ENCODE measurements at regions not wholly inside any gene's neighbourhood (a gene's known extent, or its start where the extent isn't known, plus 50 kb on each side); places are given as distances from the start of the nearest gene placed in this dataset.

DNA sequence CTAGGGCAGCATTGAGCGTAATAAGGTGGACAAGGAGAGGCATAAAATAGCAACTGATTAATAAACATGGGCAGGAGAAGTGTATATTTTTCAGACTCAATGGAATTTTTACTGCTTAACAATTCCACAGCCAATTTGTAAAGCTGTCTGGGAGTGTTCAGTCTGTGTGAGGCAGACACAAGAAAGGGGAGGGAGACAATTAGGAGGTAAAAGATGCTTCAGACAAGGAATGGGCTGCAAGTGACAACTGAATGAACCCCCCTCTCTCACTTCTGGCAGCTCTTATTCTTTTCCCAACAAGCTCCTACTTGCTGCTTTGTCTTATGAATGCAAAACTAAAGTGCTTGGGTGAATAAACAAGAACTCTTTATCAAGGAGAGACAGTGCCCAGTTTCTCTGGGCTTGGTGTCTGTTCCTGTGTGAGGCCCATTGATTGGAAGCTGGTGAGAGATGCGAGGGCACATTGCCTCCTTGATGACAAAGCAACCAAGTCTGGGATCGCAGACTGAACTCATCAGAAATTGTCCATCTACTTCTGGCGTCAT lies 575.3 kb downstream of the RNF144B start:
- DNase-seq (ENCODE audit: low read depth), result no peak

DNA sequence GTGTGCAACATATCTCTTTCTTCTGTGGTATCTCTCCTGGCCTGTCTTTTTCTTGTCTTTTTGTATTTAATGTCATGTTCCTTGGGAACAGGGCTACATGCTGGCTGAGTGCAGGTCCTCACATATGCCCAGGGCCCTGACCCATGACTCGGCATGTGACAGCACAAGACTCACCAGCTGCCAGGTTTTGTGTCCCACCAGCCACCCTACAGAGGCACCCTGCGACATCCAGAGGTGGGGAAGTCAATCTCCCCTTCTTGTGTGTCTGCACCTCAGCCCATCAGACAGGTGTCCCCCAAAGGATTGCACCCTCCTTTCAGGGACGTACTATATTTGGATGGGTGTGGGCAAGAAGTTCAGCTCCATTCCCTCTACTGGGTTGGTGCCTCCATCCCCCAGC lies 576.3 kb downstream of the RNF144B start:
- DNase-seq (ENCODE audit: low read depth), result no peak

GRCh38 chr6:18973251-18973650 lies 586.1 kb downstream of the RNF144B start:
- peak; percentile 9 for DNase-seq (ENCODE audit: low read depth)

- no peak for DNase-seq (ENCODE audit: low read depth)
Observed at GRCh38 chr6:18976091-18976490, 588.9 kb downstream of the RNF144B start.

DNA sequence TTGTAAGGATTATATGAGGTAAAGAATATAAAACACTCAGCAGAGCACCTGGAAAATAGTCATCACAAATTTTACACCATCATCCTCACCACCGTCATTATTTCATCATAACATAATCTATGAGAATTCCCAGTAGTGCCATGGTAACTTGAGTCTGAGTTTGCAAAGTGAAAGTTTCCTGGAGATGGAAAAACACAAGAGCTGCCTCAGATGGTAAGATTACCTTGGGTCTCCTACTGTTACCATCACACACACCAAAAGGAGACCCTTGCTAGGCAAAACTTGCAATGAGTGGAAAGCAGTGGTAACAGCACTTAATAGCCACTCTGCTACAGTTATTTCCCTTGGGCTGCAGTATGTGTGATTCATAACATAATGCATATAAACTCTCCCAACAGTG lies 589.8 kb downstream of the RNF144B start:
- DNase-seq (ENCODE audit: low read depth), result no peak

DNA sequence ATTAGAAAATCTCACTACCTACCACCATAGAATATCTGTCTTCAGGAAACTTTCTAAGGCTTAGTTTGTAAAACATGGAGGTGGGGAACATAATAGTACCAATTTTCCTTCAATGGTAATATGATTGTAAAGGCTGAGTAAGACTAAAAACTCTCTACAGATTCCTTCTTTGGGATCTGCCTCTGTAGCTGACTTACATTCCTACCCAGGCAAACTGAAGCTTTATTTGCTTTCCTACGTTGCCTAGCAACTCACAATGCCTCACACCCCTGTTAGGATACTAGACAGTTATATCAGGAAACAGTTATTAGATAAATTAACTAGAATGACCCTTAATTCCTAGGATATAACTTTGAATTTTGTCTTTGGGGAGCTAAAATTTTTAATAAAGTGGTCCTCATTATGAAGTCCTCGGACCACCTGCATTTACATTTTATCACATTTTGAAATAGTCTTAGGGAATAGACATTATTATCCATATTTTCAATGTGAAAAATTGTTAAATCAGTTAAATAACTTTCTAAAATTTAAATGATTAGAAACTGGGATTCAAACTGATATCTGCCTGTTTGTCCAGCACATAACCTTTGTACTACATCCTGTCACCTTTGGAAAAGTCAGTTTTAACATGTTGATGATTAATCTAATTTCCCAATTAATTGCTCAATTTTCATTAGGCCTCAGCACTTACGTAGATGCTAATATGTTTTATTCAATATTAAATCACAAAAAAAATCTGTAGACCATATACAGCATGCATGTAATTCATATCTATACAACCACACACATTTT lies 591.4 kb downstream of the RNF144B start:
- peak; percentile 87 for DNase-seq (ENCODE audit: low read depth)

GRCh38 chr6:18985061-18985460 lies 597.9 kb downstream of the RNF144B start:
- DNase-seq (ENCODE audit: low read depth), result no peak

- DNase-seq (ENCODE audit: low read depth), result no peak
Observed at GRCh38 chr6:18985996-18986395, 598.8 kb downstream of the RNF144B start.

- DNase-seq (ENCODE audit: low read depth), result no peak
Observed at GRCh38 chr6:18988636-18989035, 601.5 kb downstream of the RNF144B start.

- DNase-seq (ENCODE audit: low read depth), result peak; percentile 44
Observed at GRCh38 chr6:18990059-18990978, 603.2 kb downstream of the RNF144B start.

DNA sequence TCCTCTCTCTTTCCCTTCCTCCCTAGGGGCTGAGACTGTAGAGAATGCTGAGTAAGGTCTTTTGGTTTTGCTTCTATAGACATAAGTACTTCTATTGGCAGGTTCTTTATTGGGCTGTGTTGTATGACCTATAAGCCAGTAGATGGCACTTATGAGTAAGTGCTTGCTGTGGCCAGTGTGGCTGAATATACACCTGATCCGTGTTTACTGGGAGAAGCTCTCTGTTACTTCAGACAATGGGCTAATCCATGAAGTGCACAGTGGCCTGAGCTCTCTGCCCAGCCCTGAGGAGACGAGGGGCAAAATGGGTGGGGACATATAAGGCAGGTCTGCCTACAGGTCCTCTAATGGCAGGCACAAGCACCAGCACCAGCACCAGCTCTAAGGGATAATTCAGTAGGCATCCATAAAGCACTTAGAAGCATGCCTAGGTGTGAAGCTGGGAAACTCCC lies 610.3 kb downstream of the RNF144B start:
- peak; percentile 73 for DNase-seq (ENCODE audit: low read depth)

DNA sequence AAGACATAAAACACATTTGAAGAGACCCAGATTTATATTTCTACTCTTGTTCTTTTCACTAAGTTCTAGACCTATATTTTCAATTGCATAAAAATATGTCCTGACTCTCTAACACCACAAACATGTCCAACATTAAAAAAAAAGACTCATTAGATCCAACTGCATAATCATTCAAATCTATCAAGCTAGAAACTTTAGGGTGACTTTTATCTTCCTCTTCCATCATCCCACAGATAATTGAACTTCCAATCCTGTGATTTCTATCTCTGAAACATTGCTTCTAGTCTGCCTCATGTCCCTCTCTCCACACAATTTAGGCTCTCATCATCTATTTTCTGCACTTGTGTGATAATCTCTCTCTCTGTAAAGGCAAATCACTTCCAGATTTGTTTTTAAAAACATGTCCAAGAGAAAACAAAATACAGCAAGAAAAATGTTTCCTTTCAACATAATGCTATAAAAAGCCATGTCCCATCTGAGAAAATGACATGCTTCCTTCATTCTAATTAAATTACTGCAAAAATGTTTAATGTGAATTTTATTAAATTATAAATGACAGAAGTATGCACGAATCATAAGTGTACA lies 615.9 kb downstream of the RNF144B start:
- DNase-seq (ENCODE audit: low read depth), result no peak

GRCh38 chr6:19004176-19004575 lies 617.0 kb downstream of the RNF144B start:
- no peak for DNase-seq (ENCODE audit: low read depth)

DNA sequence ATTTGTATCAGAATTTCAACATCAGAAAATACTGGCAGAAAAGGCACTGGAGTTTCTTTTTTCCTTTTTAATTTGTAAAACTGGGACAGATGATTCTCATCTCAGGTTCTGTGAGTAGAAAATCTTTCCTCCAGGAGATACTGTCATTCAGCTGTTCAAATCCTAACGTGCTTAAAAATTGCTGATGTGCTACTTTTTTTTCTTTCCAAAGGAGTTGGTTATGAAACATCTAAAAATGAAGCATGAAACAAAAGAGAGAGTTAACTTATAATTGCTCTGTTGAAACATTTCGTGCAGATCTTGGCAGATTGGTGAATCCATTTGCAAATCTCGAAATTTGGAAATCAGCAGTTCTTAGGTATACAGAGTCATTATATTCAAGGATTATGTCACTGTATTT lies 622.6 kb downstream of the RNF144B start:
- no peak for DNase-seq (ENCODE audit: low read depth)

DNA sequence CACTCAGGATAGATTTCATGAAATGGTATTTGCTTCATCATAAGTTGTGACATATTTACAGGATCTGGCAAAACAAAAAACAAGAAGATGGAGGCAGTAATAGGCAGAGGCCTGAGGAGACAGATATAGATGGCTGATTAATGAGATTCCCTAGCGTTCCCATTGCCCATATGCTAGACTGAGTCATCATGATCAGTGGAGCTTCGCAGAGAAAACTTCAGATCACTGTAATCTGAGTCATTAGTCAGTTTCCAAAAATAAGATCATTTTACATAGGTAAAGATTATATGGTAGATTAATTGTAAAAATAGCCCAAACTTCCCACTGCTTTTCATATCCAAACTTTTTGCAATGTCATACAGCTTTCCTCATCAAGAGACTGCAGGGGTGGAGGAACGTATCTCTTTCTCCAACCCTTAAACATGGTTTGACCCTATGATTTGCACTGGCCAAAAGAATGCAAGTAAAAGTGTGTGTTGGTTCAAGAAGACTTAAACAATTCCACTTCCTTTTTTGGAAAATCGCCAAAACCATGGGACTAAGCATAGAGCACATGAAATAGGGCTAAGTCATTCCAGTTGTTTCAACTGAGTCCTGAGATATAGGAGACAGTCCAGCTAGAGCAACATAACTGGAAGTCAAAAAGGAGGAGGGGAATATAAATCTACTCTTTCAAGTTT lies 626.0 kb downstream of the RNF144B start:
- no peak for DNase-seq (ENCODE audit: low read depth)

- peak; percentile 67 for DNase-seq (ENCODE audit: low read depth)
Observed at GRCh38 chr6:19024737-19025136, 637.6 kb downstream of the RNF144B start.

DNA sequence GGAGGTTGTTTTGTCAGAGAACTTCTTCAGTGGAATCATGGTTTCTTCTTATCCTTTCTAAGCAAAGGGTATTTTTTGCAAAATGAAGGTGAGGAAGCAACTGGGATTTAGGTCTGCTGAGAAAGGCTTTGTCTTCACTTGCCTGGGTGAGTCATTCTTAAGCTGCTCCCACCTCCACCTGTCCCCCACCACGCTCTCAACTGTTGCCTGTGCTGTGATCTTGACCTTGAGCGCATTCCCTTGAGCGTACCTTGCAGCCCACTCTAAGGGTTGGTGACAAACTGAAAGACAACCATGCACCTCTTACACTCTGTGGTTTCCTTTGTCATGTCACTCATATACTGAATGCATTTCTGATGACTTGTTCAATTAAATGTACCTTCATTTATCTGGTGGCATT lies 641.1 kb downstream of the RNF144B start:
- no peak for DNase-seq (ENCODE audit: low read depth)

GRCh38 chr6:19032591-19033295 lies 645.6 kb downstream of the RNF144B start:
- no peak for DNase-seq (ENCODE audit: low read depth)

DNA sequence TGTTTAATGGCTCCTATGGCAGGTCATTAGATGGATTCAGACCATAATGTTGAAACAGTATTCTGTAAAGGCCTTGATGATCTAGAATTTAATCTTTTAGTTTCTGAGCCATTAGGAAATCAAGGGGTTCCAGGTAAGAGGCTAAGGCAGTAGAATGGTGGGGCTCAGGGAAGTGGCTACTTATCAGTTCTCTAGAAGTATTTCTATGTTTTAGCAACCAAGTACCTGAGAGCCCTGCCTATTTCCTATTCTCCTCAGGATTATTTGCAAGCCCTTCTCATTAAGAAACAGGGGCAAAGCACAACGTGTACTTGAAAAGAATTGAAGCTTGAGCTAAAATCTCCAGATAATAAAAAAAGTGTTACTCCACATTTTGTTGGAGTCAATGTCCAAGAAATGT lies 646.5 kb downstream of the RNF144B start:
- no peak for DNase-seq (ENCODE audit: low read depth)

- no peak for DNase-seq (ENCODE audit: low read depth)
Observed at GRCh38 chr6:19034986-19035385, 647.8 kb downstream of the RNF144B start.

All from renal cortical epithelial cell (primary cell).